Trophoblast cell (in vitro differentiated cells and primary cell): ENCODE measurements at regions not wholly inside any gene's neighbourhood (a gene's known extent, or its start where the extent isn't known, plus 50 kb on each side); places are given as distances from the start of the nearest gene placed in this dataset.
A peak's percentile ranks its signal among the peaks of the same experiment; 100 is the strongest.

ENCODE experiments used
- DNase-seq, 2 donors: peaks; one replicate each; pipeline ENCODE4 v3.0.0-alpha.2; 2016
- H2AFZ ChIP-seq: 2 replicates; pipeline ENCODE4 v1.6.1; 2013; ENCODE audit warnings: low read length, moderate library complexity, mild to moderate bottlenecking; ENCODE audit not compliant: insufficient read depth, poor library complexity
- H2AK5ac ChIP-seq: 2 replicates; pipeline ENCODE4 v1.6.1; 2013; ENCODE audit warnings: mild to moderate bottlenecking, low read length
- H2BK120ac ChIP-seq: 2 replicates; pipeline ENCODE4 v1.6.1; 2013; ENCODE audit warnings: low read length, mild to moderate bottlenecking, moderate library complexity; ENCODE audit not compliant: insufficient read depth, poor library complexity
- H2BK12ac ChIP-seq: 2 replicates; pipeline ENCODE4 v1.6.1; 2013; ENCODE audit warnings: mild to moderate bottlenecking, low read length, moderate library complexity
- H2BK5ac ChIP-seq: 2 replicates; pipeline ENCODE4 v1.6.1; 2013; ENCODE audit warnings: low read length, low read depth, moderate library complexity, mild to moderate bottlenecking; ENCODE audit not compliant: poor library complexity
- H3K14ac ChIP-seq: 2 replicates; pipeline ENCODE4 v1.6.1; 2013; ENCODE audit warnings: mild to moderate bottlenecking, low read length
- H3K18ac ChIP-seq: 2 replicates; pipeline ENCODE4 v1.6.1; 2013; ENCODE audit warnings: mild to moderate bottlenecking, low read length
- H3K23ac ChIP-seq: 2 replicates; pipeline ENCODE4 v1.6.1; 2013; ENCODE audit warnings: low read length
- H3K27ac ChIP-seq: 2 replicates; pipeline ENCODE4 v1.5.1; 2013; ENCODE audit warnings: low read depth, mild to moderate bottlenecking, inconsistent platforms, low read length, moderate library complexity
- H3K27me3 ChIP-seq: 2 replicates; pipeline ENCODE4 v1.6.1; 2013; ENCODE audit warnings: inconsistent platforms, mild to moderate bottlenecking, low read length, moderate library complexity; ENCODE audit not compliant: insufficient read depth
- H3K36me3 ChIP-seq, 2 experiments: 1 replicate in 1 of 2; 2 replicates in 1 of 2; pipeline ENCODE4 v1.6.1; 2013; ENCODE audit warnings: low read length in 2 of 2, mild to moderate bottlenecking in 2 of 2, moderate library complexity in 1 of 2; ENCODE audit not compliant: insufficient read depth in 2 of 2, control insufficient read depth in 1 of 2
- H3K4ac ChIP-seq: 2 replicates; pipeline ENCODE4 v1.6.1; 2013; ENCODE audit warnings: low read depth, mild to moderate bottlenecking, low read length, moderate library complexity
- H3K4me1 ChIP-seq, 2 experiments: 1 replicate in 1 of 2; 2 replicates in 1 of 2; pipeline ENCODE4 v1.6.1; 2013; ENCODE audit warnings: low read length in 2 of 2, mild to moderate bottlenecking in 2 of 2, moderate library complexity in 1 of 2; ENCODE audit not compliant: insufficient read depth in 2 of 2, control insufficient read depth in 1 of 2
- H3K4me2 ChIP-seq: 2 replicates; pipeline ENCODE4 v1.6.1; 2013; ENCODE audit warnings: inconsistent platforms, mild to moderate bottlenecking, low read length, moderate library complexity
- H3K4me3 ChIP-seq: 2 replicates; pipeline ENCODE4 v1.5.1; 2013; ENCODE audit warnings: mild to moderate bottlenecking, low read depth, low read length, inconsistent platforms
- H3K79me1 ChIP-seq: one replicate; pipeline ENCODE4 v1.6.1; 2013; ENCODE audit warnings: low read length
- H3K79me2 ChIP-seq: 2 replicates; pipeline ENCODE4 v1.6.1; 2013; ENCODE audit warnings: low read length, mild to moderate bottlenecking; ENCODE audit not compliant: control insufficient read depth, insufficient read depth, poor library complexity
- H3K9ac ChIP-seq: 2 replicates; pipeline ENCODE4 v1.6.1; 2013; ENCODE audit warnings: mild to moderate bottlenecking, low read length
- H3K9me3 ChIP-seq: 2 replicates; pipeline ENCODE4 v1.6.1; 2013; ENCODE audit warnings: low read depth, mild to moderate bottlenecking, control low read depth, inconsistent platforms, low read length; ENCODE audit not compliant: insufficient read depth
- H4K12ac ChIP-seq: 2 replicates; pipeline ENCODE4 v1.6.1; 2013; ENCODE audit warnings: low read depth, mild to moderate bottlenecking, low read length, moderate library complexity
- H4K8ac ChIP-seq: 2 replicates; pipeline ENCODE4 v1.6.1; 2013; ENCODE audit warnings: low read depth, mild to moderate bottlenecking, low read length, moderate library complexity
- H4K91ac ChIP-seq: one replicate; pipeline ENCODE4 v1.6.1; 2013; ENCODE audit warnings: low read depth, mild to moderate bottlenecking, low read length, moderate library complexity
- WGBS: extraction: QIAGEN DNeasy Blood & Tissue Kit; methylation state at CpG from one replicate; pipeline ENCODE4 v1.1.7; 2013; ENCODE audit warnings: missing lambda C conversion rate; ENCODE audit not compliant: insufficient read length, insufficient coverage; ENCODE audit errors: extremely low coverage; 5-methylcytosine and 5-hydroxymethylcytosine counted together

DNA sequence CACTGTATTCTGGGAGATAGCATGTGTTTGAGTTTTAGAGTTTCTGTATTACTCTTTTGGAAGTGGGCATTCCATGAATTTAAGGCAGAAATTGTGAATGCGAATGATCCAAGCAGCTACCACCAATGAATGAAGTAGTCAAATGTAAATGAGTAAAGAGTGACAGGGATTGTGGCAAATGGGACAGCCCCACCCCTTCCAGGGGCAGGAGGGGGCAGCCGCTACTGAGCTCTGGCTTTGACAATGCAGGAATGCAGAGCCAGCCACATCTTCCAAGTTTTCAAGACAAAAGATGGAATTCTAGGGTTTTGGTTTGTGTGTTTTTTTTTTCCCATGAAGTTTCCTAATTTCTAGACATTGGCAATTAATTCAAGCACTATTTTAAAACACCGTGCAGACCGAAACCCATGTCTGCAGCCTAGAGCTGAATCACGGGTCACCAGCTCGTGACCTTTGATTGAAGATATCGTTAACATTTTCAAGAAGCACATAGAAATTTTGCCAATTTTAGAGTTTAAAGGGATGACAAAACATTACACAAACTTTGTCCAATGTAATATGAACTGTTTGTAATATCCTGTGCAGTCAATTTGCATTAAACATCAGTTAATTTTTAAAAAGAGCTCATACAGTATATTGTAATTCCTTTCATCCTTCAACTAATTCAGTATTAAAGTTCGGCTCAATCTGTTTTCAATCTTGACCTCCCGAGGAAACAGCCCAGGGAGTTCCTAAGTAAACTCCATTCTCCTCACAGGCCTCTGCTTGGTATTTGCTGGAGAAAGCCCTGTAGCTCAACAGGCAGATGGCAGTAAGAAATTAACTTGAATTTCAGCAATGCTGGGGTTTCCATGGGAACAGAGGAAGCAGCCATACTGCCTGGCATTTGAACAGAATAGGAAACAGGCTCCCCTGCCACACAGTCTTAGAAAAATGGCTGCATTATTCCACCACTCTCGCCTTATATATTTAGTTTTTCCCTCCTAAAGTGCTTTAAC lies 83.4 kb downstream of the UCHL1 start:
- Histone ChIP-seq H3K23ac (no peak overlapping the region), H3K14ac (no peak overlapping the region), H3K4me3 (no peak overlapping the region), H2BK5ac (no peak overlapping the region), H4K91ac (no peak overlapping the region), H3K4me2 (no peak overlapping the region), H2AFZ (no peak overlapping the region), H3K36me3 (no peaks in the 10 kb centered on the region), H3K27ac (peak overlapping the region; percentile 20), H4K12ac (no peak overlapping the region), H4K8ac (no peak overlapping the region), H3K79me1 (peaks cover 3% of the 10 kb centered on the region), H3K4me1 (peaks cover under 1 to 5% of the 10 kb centered on the region in 2 experiments), H3K9me3 (no peaks in the 10 kb centered on the region), H2BK12ac (no peak overlapping the region), H3K18ac (no peak overlapping the region), H2AK5ac (no peak overlapping the region), H3K27me3 (no peaks in the 10 kb centered on the region), H3K79me2 (no peaks in the 10 kb centered on the region), H2BK120ac (peak overlapping the region; percentile 76), H3K9ac (no peak overlapping the region), H3K4ac (no peak overlapping the region)
- DNase-seq: peak in 1 of 2 donors; percentile 58
- no CpG with 5 or more reads among the region's 10 CpGs for WGBS

- Histone ChIP-seq H2BK120ac (peak overlapping the region; percentile 1), H3K9me3 (peaks cover 4% of the 10 kb centered on the region), H2AFZ (no peak overlapping the region), H2AK5ac (no peak overlapping the region), H3K14ac (no peak overlapping the region), H4K8ac (no peak overlapping the region), H2BK12ac (peak overlapping the region; percentile 26), H3K27ac (peak overlapping the region; percentile 76), H3K18ac (no peak overlapping the region), H3K9ac (no peak overlapping the region), H3K27me3 (no peaks in the 10 kb centered on the region), H3K4ac (no peak overlapping the region), H3K79me1 (peaks cover 6% of the 10 kb centered on the region), H3K36me3 (no peaks in the 10 kb centered on the region), H3K4me3 (no peak overlapping the region), H3K79me2 (no peaks in the 10 kb centered on the region), H4K12ac (no peak overlapping the region), H4K91ac (peak overlapping the region; percentile 10), H3K4me1 (peaks cover 3 to 10% of the 10 kb centered on the region in 2 experiments), H3K4me2 (no peak overlapping the region), H2BK5ac (peak overlapping the region; percentile 51), H3K23ac (no peak overlapping the region)
- DNase-seq: no peak
- no CpG with 5 or more reads among the region's 3 CpGs for WGBS
These were observed 89.8 kb downstream of the UCHL1 start for GRCh38 chr4:41346306-41347061.

- Histone ChIP-seq H3K27ac (no peak overlapping the region), H3K27me3 (no peaks in the 10 kb centered on the region), H4K8ac (no peak overlapping the region), H3K23ac (no peak overlapping the region), H3K4me1 (peaks cover 3 to 10% of the 10 kb centered on the region in 2 experiments), H2BK12ac (no peak overlapping the region), H3K36me3 (no peaks in the 10 kb centered on the region), H2BK120ac (no peak overlapping the region), H3K18ac (no peak overlapping the region), H4K91ac (no peak overlapping the region), H2AFZ (no peak overlapping the region), H2BK5ac (no peak overlapping the region), H2AK5ac (no peak overlapping the region), H3K14ac (no peak overlapping the region), H3K9ac (no peak overlapping the region), H3K9me3 (peaks cover 4% of the 10 kb centered on the region), H3K4me3 (no peak overlapping the region), H4K12ac (no peak overlapping the region), H3K4me2 (no peak overlapping the region), H3K79me2 (no peaks in the 10 kb centered on the region), H3K4ac (no peak overlapping the region), H3K79me1 (peaks cover 6% of the 10 kb centered on the region)
- no peak for DNase-seq
These were observed 92.3 kb downstream of the UCHL1 start for GRCh38 chr4:41349021-41349420.

GRCh38 chr4:41358647-41359421 lies 102.1 kb downstream of the UCHL1 start:
- Histone ChIP-seq H3K79me2 (no peaks in the 10 kb centered on the region), H3K27ac (no peak overlapping the region), H3K9me3 (peaks cover 3% of the 10 kb centered on the region), H3K27me3 (peaks cover 9% of the 10 kb centered on the region), H3K4ac (no peak overlapping the region), H2AK5ac (no peak overlapping the region), H3K18ac (no peak overlapping the region), H4K12ac (no peak overlapping the region), H2BK12ac (peak overlapping the region; percentile 30), H3K9ac (no peak overlapping the region), H2AFZ (no peak overlapping the region), H3K4me3 (no peak overlapping the region), H2BK5ac (no peak overlapping the region), H3K79me1 (peaks cover 5% of the 10 kb centered on the region), H3K23ac (no peak overlapping the region), H4K8ac (no peak overlapping the region), H3K4me1 (peaks cover 11 to 26% of the 10 kb centered on the region in 2 experiments), H3K4me2 (no peak overlapping the region), H4K91ac (peak overlapping the region; percentile 17), H3K14ac (no peak overlapping the region), H3K36me3 (no peaks in the 10 kb centered on the region), H2BK120ac (no peak overlapping the region)
- no CpG with 5 or more reads among the region's 13 CpGs for WGBS
- peak in 1 of 2 donors; percentile 9 for DNase-seq
